Activated CD4-positive, alpha-beta T cell treated with anti-CD3 and anti-CD28 coated beads, Interleukin-2, Interleukin-4, amounts not matched to agents 100 ng/mL and 50 ng/mL, durations not matched to agents 16 hours and 8 hours (primary cell): ENCODE measurements at regions not wholly inside any gene's neighbourhood (a gene's known extent, or its start where the extent isn't known, plus 50 kb on each side); places are given as distances from the start of the nearest gene placed in this dataset.
"Not testable (repeated sequence)": the region's sequence is repeated elsewhere in the genome, so short reads cannot be mapped to it uniquely, and the experiment has no call there.

Source experiments
- DNase-seq: peaks from one replicate; pipeline ENCODE4 v3.0.0-alpha.2; 2020; ENCODE audit warnings: low spot score

- no peak for DNase-seq
Observed at GRCh38 chr9:107577140-107577776, 87.7 kb upstream of the KLF4 start.

GRCh38 chr9:107571148-107571547 is 81.6 kb upstream of the KLF4 start:
- DNase-seq, result no peak

- no peak for DNase-seq
Observed at GRCh38 chr9:107569174-107569573, 79.6 kb upstream of the KLF4 start.

DNA sequence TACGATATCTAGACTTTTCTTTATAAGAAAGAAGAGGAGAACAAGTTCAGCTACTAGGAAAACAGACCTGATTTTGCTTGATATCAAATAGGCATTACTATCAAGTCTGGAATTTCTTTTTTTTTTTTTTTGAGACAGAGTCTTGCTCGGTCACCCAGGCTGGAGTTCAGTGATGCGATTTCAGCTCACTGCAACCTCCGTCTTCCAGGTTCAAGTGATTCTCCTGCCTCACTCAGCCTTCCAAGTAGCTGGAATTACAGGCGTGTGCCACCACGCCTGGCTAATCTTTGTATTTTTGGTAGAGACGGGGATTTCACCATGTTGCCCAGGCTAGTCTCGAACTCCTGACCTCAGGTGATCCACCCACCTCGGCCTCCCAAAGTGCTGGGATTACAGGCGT is 78.8 kb upstream of the KLF4 start:
- not testable (repeated sequence) for DNase-seq

DNA sequence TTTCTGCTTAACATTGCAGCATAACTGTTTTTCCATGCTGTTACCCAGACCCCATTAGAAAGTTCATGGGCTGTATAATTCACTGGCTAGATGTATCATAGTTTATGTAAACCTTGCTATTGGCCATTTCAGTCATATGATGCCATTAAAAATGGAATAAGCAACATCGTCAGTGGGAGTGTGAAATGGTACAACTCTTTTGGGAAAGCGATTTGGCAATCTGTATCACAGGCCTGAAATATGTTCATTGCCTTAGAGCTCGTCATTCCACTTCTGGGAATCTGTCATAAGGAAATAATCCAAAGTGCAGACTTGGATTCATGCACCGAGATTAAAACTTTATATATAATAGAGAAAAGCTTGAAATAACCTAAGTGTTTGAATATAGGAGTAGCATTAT is 77.9 kb upstream of the KLF4 start:
- no peak for DNase-seq

DNA sequence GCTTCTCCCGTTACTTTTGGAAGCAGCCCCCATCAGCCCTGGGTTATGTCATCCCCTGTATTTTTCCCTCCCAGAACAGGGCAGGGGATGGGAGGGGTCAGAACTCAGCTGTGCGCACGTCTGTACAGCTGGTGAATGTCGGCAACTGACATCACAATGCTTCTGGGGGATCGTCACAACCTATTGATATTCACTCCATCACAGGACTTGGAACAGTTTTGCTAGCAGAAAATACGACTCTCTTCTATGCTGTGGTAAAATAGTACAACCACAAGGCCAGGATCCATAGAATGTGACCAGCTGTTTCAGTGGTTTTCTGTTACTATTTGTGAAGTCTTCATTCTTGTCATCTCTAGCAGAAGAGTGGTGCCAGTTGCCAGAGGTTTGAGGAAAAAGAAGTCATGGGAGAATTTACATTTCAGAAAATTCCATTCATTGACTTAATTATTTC is 77.1 kb upstream of the KLF4 start:
- DNase-seq, result no peak

DNA sequence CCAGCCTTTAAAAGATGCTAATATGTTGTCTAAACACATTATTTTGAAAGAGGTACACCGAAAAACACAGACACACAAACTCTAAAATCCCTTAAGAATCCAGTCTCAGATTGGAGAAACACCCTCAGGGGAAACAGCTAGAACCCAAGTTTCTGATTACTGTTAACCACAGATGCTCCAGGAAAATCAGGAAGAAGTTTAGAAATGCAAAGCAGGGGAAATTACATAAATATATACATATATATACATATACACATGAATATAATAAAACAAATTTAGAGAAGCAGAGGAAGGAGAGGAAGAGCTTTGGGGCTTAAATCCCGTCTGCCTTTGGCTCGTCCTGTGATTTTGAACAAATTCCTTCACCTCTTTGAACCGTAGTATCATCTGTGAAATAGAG is 73.2 kb upstream of the KLF4 start:
- DNase-seq, result no peak

DNA sequence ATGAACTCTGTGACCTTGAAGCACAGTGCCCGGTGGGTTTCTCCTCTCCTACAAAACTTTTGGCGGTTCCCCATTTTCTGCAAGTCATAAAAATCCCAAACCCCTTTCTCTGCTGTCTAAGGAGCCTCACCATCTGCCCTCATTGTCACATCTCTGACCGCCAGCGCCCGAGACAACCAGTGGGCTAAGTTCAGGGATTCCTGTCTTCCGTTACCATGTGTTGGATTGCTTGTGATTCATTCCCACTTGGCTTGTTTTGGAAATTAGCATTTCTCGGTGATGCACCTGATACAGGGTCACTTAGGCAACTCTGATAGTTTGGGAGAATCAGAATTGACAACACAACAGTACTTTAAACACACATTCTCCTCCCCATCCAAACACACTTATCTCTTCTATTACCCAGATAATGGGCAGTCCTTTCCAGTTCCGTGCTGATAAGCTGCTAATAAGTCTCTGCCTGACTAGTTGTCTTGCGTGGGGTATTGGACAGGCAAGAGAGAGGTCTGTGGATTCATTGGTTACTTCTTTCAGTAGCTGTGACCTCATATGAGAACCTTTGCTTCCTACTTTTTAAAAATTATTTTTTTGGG is 70.0 kb upstream of the KLF4 start:
- no peak for DNase-seq

GRCh38 chr9:107557236-107557990 is 67.8 kb upstream of the KLF4 start:
- no peak for DNase-seq

- no peak for DNase-seq
Observed at GRCh38 chr9:107554636-107555035, 65.1 kb upstream of the KLF4 start.

DNA sequence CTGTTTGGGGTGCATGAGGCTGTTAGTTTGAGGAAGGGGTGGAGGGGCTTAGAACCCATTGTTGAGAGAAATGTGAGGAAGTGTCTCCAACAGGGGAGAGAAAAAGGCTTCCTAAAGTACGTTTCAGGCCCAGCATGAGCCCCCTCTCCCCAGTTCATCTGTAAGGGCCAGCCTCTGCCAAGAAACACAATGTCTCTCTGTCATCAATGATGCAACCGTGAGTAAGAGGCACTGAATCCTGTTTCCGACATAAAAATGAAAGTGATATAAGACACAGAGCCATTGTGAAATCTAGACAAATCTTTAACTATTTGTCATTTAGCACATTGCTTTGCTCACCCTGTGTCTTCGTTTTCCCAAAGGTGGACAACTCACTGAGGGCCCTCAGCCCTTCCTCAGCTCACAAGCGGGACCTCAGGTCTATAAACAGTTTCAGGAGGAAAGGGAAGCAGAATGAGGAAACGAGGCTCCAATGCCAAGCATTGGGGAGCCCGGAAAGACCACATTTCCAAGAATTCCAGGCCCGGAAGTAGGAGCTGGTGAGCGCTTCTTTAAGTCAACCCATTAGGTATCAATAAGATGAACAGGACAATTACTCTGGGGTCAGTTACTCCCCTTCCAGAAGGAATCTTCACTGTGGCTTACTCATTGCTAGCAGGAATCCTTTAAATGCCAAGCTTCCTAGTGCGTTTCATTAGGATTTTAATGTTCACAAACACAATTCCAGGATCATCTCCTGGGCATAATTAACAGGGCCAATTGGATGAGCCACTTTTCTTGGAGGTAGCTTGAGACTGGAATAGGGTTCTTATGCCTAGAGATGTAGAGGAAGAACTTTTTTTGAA is 59.0 kb upstream of the KLF4 start:
- peak; percentile 4 for DNase-seq

- no peak for DNase-seq
Observed at GRCh38 chr9:107547772-107548297, 58.3 kb upstream of the KLF4 start.

DNA sequence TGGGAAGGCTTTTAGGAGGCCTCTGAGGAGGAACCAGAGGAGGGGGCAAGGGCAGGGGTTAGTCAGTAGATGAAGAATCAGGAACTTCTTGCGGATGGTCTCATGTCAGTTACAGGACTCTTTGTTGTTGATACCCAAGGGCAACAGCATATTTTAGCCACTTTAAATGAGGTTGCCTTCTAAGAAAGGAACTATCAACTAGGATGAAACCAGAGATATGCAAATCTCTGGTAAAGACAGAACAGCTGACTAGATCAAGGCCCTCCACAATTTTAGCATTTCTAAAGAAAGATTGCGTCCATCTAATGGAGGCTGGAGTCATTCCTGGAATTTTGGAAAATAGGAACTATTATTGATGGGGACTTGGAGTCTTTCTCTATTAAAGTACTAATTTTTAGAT is 57.7 kb upstream of the KLF4 start:
- no peak for DNase-seq

DNA sequence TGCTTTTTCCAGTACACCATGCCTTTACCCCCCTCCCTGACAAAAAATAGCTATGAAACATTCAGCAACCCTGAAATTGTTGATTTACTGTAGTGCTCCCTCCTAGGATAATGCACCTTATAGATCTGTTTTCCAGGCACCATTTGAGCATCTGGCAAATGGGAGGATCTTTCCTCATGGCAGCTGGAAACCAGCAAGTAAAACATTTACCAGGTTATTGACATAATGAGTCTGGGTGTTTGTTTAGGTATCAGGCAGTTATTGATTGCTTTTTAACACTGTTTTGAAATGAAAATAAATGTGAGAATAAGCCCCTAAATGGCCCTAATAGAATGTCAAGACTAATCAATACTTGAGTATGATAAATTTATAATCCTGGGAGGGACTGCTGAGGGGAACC is 57.3 kb upstream of the KLF4 start:
- DNase-seq, result no peak

GRCh38 chr9:107545036-107545435 is 55.5 kb upstream of the KLF4 start:
- no peak for DNase-seq

DNA sequence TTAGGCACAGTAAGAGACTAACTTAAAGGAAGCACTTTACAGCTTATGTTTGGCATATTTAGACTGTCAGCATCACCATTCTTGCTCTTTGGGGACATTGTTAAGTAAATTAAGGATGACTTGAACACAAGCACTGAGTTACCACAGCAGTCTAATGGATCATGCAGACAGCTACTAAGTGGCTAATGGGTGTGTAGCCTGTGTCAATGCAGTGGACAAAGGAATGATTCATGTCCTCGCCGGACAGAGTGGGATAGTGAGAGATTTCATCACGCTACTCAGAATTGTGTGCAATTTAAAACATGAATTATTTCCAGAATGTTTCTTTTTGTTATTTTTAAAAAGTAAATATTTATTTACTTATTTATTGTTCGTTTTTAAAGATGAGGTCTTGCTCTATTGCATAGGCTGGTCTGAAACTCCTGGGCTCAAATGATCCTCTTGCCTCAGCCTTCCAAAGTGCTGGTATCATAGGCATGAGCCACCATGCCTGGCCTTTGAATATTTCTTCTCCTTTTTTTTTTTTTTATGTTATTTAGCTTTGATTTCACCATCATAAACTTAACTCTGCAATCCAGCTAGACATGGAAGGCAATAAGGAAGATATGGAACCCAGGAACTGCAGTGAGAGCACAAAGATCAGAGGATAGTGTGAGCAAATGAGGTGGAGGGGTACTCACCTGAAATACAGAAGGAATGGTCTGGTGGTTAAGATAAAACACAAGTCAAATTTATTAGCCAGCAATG is 53.0 kb upstream of the KLF4 start:
- DNase-seq, result no peak

DNA sequence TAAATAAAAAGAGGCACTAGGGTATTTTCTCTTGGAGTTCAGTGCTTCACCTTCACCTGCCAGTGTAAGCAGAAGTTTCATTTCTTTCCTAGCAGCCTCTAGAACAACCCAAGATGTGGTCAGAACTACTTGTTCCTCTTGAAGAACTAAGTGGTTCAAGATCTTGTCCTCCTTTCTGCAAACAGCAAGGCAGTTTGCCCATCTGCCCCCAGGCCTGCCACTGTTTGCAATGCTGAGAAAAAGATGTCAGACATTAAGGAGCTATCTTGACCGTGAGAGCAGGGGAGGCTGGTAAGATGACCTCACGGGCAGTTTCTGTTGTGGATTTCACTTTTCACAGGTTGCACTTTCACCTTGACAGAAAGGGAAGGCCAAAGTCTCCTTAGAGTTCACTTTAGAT is 52.0 kb upstream of the KLF4 start:
- DNase-seq, result no peak

DNA sequence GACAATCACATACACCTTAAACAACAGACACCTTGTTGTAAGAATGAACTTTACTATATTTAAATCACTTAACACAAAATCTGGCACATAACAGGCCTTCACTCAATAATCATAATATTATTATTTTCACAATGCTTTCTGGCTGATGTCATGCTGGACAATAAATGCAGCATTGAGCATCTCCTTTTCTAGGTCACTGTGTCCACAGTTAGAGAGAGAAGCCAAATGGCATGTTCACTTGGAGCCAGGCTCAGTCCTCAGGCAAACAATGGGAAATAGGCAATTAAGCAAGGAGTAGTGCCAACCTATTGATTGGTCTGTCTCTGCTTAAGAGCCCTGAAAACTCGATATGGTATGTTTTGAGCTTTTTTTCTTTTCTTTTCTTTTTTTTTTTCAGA is 50.6 kb upstream of the KLF4 start:
- no peak for DNase-seq

DNA sequence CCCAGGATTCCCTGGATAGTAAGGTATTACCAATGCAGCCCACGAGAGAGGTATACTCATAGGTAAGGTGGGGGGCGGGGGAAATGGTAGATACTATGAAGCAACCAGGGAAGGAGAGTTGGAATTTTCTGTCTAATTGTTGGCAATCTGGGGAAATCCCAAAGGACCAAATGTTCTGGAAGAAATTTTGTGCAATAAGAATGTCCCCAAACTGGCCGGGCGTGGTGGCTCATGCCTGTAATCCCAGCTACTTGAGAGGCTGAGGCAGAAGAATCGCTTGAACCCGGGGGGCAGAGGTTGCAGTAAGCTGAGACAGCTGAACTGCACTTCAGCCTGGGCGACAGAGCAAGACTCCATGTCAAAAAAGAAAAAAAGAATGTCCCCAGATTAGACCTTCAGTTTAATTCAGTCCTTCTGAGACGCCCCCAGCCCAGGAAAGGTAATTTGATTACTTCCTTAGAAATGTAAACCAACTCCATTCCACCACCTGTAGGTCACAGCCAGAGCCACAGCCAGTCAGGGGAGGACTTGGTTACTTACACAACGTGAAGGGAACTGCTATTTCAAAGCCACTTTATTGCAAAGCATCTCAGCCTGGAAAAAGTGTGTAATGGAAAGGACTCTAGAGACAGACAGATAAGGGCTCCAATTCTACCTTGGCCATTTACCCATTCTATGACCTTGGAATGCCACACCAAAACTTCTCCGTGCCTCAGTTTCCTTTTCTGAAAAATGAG is 50.0 kb upstream of the KLF4 start:
- DNase-seq, result no peak
